ENCODE measurements at regions not wholly inside any gene's neighbourhood (a gene's known extent, or its start where the extent isn't known, plus 50 kb on each side); places are given as distances from the start of the nearest gene placed in this dataset.
A peak's percentile ranks its signal among the peaks of the same experiment; 100 is the strongest.
"Not testable (repeated sequence)": the region's sequence is repeated elsewhere in the genome, so short reads cannot be mapped to it uniquely, and the experiment has no call there.

DNA sequence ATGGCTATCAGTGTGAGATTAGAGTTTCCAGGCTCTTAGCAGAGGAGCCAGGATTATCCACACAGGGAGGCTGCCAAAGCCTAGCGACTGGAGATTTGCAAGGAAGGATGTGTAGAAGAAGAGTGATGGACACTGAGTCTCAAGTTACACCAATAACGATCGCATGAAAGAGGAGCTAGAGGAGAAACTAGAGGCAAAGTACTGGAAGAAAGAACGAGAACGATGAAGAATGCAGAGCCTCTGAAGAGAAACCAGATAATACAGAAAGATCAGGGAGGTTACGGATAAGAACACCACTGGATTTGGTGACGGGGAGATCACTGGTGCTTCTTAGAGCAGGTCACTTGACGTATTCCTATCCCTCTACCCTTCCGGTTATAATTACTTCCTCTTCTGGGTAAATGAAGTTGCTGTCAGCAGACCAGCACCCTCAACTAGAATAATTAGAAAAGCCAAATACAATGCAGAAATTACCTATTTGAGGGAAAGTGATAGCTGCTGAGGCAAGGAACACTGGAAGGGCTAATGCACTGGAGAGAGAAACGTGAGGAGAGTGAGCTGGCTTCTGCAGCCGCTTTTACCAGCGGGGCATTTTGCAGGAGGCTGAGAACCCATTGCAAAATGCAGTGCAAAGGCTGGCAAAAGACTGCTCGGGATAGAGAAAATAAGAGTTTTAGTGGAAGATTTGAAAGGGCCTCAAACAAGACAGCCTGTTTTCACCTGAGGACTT lies 93.1 kb upstream of the HIF1A start:
- Histone ChIP-seq H3K4me3 (no peak overlapping the region), H3K27ac (peak overlapping the region in 3 of 21 experiments; percentile 42 to 55 (median 48))

DNA sequence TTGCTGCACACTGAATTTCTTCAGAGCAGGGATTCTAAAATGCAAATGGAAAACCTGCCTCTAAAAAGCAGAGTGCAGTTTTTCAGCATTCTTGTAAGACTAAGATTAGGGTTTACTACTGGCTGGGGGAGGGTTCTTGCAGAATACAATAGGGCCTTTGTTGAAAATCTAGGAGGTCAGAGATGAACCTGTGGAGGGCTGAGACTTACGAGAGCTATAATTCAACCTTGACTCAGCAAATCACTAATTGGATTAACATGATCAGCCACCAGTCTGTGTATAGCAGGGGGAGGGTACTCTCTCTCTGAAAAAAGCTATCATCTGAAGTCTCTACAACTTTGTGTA lies 92.6 kb upstream of the HIF1A start:
- no peak overlapping the region for H3K4me3 ChIP-seq

DNA sequence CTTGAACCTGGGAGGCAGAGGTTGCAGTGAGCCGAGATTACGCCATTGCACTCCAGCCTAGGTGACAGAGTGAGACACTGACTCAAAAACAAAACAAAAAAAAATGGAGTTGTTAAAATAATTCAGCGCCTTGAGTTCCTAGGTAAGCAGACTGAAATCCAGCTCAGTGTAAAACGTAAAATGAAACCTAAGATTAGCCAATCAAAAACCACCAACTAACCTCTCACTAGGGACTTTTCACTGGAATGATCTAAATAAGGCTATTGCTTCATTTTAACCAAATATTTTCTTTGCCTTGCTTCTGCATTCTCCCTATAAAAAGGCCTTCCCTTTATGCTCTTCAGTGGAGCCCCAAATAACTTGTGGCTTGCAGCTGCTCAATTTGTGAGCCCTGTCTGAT lies 91.6 kb upstream of the HIF1A start:
- peak overlapping the region in 1 of 21 experiments; percentile 14 for H3K27ac ChIP-seq
- H3K4me3 ChIP-seq, result no peak overlapping the region

More for the DNA sequence above, 92.6 kb upstream of the HIF1A start:
- peak overlapping the region in 2 of 21 experiments; percentile 42 to 48 for H3K27ac ChIP-seq

DNA sequence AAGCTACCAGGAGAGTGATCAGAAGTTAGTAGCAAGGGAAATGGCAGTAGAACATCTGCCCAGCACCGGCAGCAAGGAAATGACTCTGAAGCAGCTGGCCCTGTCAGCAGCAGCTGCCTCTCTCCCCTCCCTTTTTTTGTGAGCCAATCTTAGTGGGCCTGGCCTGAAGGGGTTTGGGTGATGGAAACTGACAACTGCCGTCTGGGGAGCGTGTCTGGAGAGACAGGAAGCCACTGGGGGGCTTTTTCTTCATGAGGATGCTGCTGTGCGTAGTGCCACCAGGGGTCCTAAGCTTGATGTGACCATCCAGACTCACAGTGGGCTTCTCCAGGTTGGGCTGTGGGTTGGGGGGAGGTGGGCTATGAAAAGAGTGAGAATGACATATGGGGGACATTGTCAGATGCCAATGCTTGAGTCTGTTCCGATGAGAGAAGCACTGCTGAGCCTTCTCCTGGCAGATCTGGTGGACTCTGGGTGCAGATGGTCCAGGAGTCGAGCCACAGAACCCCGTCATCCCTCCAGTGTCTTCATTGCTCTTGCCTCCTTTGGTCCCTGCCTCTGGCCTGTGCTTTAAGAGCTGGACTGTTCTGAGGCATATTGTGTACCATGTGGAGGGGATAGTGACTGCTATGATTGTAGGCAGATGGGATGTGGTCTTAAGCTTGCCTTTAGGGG lies 87.6 kb upstream of the HIF1A start:
- Histone ChIP-seq H3K27ac (peak overlapping the region in 5 of 21 experiments; percentile 5 to 72 (median 30)), H3K4me3 (no peak overlapping the region)

DNA sequence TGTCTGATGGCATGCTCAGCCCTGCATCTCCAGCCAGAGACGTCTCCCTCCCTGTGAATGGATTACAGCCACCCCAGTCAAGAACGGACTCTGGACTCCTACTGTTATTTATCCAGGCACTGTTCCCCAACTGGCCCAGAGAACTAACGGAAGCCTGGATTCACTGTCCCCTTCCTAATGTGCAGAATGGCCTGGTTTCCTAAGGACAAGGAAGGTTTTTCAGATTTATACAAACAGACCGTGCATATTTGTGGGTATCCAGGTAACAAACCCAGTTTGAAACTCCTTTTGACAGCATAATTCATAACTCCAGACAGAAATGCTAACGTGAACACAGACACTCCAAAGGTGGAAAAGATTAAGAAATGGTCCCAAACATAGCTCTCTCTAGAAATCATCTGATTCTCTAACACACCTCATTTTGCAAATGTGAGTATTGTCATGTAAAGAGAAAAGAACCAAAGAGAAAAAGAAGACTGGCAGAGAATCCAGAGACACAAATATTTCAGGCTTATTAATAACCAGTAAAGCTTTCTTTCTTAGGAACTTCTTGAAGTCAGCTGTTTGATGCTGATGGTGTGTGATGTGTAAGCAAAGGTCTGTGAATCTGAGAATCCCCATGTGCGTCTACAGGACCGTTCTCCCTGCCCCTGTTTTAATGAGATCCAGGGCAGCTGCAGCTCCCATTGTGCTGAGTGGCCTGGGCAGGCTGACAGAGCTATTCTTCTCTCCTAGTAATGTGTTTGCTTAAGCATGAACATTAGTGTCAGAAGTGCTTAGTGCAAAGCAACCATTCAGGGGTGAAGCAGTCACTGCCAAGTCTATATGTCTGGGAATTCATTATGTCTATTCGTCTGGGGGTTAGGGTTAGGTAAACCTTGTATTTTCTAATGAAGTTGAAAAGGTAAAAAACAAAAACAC lies 86.8 kb upstream of the HIF1A start:
- H3K27ac ChIP-seq, result peak overlapping the region in 11 of 21 experiments; percentile 3 to 72 (median 18)
- no peak overlapping the region for H3K4me3 ChIP-seq

DNA sequence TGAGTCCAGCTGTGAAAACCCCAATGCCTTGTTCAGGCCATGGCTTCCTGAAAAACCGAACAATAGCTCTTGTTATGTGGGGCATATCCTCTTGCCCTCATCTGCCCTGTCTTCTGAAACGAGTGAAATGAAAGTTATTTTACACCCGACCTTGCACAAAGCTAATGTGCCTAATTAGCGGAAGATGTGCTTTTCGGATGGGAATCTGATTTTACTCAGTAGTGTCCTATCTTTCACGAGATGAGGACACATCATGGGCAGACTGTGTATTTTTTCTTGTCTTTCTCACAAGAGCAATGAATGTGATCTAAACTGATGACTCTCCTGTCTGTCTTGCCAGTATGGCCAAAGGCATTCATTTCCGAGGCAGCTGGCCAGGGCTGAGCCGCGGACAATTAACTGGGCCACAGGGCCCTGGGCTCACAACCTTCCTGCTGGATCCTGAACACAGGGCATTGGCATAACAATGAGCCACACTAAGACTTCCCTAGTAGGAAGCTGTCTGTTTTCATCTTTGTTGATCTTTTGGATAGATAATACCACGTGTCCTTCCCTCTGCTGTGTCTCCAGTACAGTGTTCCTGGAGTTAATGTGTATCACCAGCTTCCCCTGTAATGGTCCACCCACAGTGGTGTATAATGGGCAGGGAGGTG lies 86.0 kb upstream of the HIF1A start:
- Histone ChIP-seq H3K4me3 (no peak overlapping the region), H3K27ac (peak overlapping the region in 8 of 21 experiments; percentile 3 to 72 (median 28))

DNA sequence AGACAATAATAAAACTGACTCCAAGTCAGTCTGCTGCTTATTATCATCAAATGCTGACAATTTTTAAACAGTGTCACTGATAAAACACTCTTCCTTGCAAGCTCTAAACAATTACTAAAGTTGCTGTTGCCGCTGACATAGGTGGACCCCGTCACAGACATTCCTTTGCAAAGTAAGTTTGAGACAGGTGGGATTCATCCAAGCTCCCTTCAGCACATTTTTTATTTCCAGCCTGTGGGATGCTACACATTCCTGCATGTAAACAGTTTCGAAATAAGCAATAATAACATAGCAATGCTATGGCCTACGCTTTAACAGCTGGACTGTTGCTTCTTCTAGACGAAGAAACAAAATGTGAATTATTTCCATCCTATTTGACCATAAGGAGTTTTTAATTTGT lies 85.4 kb upstream of the HIF1A start:
- no peak overlapping the region for H3K4me3 ChIP-seq
- H3K27ac ChIP-seq, result peak overlapping the region in 2 of 21 experiments; percentile 5 to 52

DNA sequence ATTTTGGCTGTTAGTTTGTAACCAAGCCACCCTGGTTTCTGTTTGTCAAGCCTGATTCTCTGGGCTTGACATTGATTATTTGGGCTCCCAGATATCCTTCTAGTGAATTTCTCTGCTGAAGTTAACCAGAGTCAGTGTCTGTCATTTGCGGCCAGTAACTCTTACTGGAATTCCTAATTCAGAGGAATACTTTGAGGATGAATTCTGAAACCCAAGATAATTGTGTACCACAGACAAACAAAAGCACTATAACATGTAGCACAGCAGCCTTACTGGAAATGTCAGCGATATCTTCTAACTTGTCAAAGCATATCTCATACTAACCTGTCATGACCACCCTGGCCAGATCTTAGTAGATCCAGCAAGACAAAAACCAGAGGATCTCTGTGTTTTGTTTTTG lies 84.4 kb upstream of the HIF1A start:
- H3K4me3 ChIP-seq, result no peak overlapping the region
- peak overlapping the region in 2 of 21 experiments; percentile 0 to 6 for H3K27ac ChIP-seq

DNA sequence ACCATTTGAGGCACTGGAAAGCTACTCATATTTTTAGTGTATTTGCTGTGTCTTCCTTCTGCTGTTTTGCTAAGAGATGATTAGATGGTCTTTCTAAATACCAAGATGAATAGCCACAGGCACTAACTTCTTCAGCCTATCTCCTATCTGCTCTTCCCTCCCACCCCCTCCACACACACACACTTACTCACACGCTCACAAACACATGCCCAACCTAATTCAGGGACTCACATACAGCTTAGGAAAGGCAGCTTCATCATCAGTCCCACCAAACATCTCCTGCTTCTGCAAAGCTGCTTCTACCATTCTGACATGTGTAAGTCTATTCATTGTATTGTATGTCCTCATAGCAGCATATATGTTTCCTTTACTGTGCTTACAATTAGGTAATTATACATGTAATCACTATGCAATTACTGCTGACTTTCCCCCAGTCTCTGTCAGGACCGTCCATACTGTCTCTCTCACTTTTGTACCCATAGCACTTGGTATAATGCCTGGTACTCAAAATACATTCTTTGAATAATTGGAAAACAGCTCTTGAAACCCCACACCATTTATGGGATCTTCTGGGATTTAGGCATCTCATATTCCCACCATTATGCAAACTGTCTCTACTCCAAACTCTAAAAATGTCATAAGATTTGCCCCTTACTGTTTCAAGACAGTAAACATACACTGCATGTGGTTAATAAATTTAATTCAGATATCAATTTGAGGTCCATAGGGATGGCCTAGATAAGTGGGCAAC lies 83.3 kb upstream of the HIF1A start:
- Histone ChIP-seq H3K27ac (no peak overlapping the region), H3K4me3 (no peak overlapping the region)

DNA sequence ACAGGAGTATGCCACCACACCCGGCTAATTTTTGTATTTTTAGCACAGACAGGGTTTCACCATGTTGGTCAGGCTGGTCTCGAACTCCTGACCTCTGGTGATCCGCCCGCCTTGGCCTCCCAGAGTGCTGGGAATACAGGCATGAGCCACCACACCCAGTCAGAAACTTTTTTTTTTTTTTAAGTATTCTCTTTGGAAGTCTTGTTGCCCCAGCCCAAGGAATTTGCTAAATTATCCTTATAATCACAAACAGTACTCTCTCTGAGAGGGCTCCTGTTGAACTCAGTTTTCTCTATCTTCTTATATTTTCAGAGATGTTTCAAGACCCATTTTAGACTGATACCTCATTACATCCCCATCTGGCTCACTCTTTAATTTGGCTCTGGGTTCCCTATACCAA lies 82.3 kb upstream of the HIF1A start:
- H3K4me3 ChIP-seq, H3K27ac ChIP-seq: not testable (repeated sequence)

DNA sequence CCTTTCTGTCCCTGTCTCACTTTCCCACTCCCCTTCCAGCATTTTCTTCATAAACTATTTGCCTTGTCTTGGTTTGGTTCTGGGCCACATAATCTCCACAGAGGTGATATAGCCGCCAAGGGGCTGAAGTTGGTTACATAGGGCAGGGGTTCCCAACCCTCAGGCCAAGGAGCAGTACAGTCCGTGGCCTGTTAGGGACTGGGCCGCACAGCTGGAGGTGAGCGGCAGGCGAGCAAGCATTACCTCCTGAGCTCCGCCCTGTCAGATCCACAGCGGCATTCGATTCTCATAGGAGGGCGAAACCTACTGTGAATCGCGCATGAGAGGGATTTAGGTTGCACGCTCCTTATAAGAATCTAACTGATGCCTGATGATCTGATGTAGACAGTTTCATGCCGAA lies 80.6 kb upstream of the HIF1A start:
- no peak overlapping the region for H3K4me3 ChIP-seq
- no peak overlapping the region for H3K27ac ChIP-seq

DNA sequence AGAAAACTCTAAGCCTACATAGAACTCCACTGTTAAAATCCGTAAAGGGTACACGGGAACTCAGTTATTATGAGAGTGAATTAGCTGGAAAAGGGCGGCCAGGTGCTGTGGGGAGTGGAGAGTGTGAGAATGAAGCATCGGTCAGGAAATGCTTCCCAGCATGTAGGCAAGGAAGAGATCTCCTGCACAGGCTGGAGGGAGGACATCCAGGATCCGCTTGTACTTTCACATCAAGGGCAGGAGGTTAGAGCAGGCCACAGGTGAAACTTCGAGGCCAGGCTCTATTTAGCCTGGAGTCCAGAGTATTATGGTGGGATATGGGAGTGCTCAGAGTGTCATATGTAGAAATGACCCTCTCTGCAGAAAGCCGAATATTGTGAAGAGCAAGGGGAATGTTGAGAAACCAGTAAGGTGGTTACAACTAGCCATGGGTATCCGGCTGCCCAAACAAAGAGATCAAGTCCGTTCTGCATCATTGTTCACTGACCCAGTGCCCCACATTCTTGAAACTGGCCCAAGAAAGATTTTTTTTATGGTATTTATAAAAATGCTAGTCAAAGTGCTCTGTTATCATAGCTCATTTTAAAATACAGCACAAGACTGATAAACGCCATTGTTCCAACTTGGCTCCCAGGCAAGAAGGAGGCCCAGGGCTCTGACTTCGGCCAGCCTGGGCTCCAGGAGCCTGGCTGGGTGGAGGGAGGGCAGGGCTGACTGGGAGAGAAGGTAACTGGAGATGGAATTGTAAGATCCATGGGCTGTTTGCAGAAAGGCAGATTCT lies 79.4 kb upstream of the HIF1A start:
- Histone ChIP-seq H3K27ac (peak overlapping the region in 1 of 21 experiments; percentile 42), H3K4me3 (no peak overlapping the region)

DNA sequence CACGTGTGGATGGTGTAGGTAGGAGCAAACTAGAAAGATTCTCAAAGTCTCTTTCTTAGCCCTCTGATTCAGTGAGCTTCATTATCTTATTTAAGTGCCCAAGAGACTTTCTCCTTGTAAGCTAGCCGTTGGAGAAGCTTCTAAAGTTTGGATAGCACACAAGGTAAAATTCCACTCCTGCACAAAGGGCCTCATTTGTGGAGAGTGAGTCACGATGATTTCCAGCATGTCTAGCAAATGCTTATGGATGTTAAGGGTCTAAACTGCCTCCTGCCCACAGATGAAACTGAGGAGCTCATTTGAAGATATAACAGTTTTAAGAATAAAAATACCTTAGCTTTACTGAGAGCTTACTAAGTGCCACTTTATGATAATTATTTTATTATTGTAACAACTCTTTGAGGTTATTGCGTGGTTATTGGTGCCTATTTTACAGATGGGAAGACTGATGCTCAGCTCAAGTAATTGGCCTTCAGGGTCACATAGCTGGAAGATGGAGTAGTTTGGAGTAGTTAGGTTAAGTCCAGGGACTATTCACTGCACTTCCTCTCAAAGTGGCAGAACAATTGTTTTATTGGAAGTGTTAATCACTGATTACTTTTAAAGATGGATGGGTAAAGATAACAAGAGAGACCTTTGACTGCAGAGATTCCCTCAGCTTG lies 78.7 kb upstream of the HIF1A start:
- Histone ChIP-seq H3K27ac (peak overlapping the region in 1 of 21 experiments; percentile 42), H3K4me3 (no peak overlapping the region)

DNA sequence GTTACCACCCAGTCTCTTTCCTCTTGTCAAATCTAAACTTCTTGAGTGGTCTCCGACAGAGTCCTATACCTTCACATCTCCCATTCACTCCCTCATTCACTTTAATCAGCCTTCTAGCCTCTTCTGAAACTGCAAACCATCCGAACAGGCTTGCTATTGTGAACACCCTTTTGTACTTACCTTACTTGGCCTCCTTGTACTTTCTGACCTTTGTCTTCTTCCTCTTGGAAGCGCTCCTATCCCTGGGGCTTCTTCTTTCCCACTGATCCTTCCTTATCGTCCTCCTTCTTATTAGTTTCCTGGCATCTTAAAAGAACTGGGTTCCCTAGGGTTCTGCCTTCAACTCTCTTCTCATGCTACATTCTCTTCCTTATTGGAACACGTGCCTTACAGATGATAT lies 76.9 kb upstream of the HIF1A start:
- Histone ChIP-seq H3K27ac (peak overlapping the region in 1 of 21 experiments; percentile 32), H3K4me3 (no peak overlapping the region)

DNA sequence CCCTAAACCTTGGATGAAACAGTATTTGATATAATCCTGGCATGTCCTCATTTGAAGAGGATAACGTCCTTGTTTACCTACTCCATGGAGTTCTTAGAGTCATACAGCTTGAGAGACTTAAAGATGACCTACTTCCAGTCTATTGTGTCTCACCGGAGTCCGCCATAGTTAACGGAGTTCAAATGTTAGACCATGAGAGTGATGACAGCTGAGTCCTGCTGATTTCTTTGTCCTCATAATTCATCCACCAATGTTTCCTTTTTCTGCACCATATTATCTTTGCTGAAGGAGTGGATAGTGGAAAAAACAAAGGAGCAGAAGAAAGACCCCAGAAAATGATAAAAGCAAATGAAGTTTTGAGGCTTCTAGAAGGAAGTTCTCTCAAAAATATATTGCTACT lies 75.8 kb upstream of the HIF1A start:
- H3K4me3 ChIP-seq, result no peak overlapping the region
- peak overlapping the region in 5 of 21 experiments; percentile 11 to 74 (median 38) for H3K27ac ChIP-seq

DNA sequence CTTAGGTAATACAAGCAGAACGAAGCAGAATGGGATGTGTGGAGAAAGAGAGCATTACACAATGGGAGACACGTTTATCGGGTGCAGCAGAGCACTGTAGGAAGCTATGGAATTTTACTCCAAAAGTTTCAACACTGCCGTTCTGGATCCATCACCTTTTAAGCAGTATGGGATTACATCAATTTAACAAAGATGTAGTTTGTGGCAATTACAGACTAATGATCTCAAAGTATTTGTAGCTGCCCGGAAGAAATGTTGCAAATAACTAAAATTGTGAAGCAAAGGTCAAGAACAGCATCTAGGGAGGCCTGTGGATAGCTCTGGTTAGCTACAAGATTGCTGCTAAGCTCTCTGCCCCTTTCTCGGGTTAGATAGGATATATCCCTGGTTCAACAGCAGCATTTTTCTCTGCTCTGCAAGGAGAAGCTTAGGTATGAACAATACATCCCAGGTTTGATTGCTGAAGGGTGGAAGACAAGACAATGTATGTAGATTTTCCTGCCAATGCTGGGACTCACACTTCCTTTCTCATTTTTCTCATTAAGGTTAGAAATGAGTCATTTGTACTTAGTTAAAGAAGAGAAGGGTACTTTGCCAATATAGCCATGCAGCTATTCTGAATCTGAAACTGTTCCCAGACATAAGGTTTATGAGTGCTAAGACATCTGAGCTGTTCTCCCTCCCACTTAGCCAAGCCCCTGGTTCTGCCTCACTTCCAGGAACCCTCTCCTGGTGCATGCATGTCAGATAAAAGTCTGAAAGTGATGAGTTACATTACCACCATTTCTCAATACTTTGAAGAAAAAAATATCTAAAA lies 75.0 kb upstream of the HIF1A start:
- H3K4me3 ChIP-seq, result no peak overlapping the region
- H3K27ac ChIP-seq, result peak overlapping the region in 8 of 21 experiments; percentile 0 to 65 (median 38)

DNA sequence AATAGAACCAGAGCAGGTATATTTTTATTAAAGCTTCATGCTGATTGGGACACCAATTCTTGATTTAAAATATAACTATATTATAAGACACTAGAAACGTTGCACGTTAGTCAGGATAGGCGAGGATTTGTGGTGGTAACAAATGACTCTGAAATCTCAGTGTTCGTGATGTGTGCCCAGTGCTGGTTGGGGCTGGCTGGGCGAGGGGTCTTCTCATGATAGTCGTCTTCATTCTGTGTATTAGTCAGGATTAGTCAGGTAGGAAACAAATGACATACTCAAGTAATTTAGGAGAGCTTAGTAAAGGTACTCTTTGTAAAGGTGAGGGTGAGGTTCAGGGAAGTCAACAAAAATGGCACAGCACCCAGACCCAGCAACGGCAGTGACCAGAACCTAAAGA lies 73.9 kb upstream of the HIF1A start:
- peak overlapping the region in 5 of 21 experiments; percentile 1 to 75 (median 47) for H3K27ac ChIP-seq
- no peak overlapping the region for H3K4me3 ChIP-seq
